IPS-18a (cell line): ENCODE measurements at regions not wholly inside any gene's neighbourhood (a gene's known extent, or its start where the extent isn't known, plus 50 kb on each side); places are given as distances from the start of the nearest gene placed in this dataset.
"Not testable (repeated sequence)": the region's sequence is repeated elsewhere in the genome, so short reads cannot be mapped to it uniquely, and the experiment has no call there.

ENCODE experiments used
- H3K27ac ChIP-seq: one replicate; pipeline ENCODE4 v1.5.1; 2013; ENCODE audit warnings: low read length
- H3K27me3 ChIP-seq: one replicate; pipeline ENCODE4 v1.6.1; 2013; ENCODE audit warnings: mild to moderate bottlenecking, low read length; ENCODE audit not compliant: control insufficient read depth, insufficient read depth
- H3K36me3 ChIP-seq: one replicate; pipeline ENCODE4 v1.6.1; 2013; ENCODE audit warnings: low read depth, low read length; ENCODE audit not compliant: control insufficient read depth
- H3K4me1 ChIP-seq: one replicate; pipeline ENCODE4 v1.6.1; 2013; ENCODE audit warnings: low read depth, low read length; ENCODE audit not compliant: control insufficient read depth
- H3K4me3 ChIP-seq: one replicate; pipeline ENCODE4 v1.5.1; 2013; ENCODE audit warnings: low read length
- H3K9ac ChIP-seq: one replicate; pipeline ENCODE4 v1.6.1; 2013; ENCODE audit warnings: mild to moderate bottlenecking, low read length, moderate library complexity
- H3K9me3 ChIP-seq: one replicate; pipeline ENCODE4 v1.6.1; 2013; ENCODE audit warnings: low read depth, low read length; ENCODE audit not compliant: control insufficient read depth

- Histone ChIP-seq H3K9me3 (no peaks in the 10 kb centered on the region), H3K27ac (no peak overlapping the region), H3K4me1 (no peaks in the 10 kb centered on the region), H3K9ac (no peak overlapping the region), H3K27me3 (no peaks in the 10 kb centered on the region), H3K36me3 (no peaks in the 10 kb centered on the region), H3K4me3 (no peak overlapping the region)
These were observed 154.4 kb downstream of the GALR1 start for GRCh38 chr18:77403969-77404535.

GRCh38 chr18:77405096-77405495 lies 155.4 kb downstream of the GALR1 start:
- H3K27ac ChIP-seq: no peak overlapping the region
- H3K9me3 ChIP-seq: no peaks in the 10 kb centered on the region
- H3K36me3 ChIP-seq: no peaks in the 10 kb centered on the region
- H3K9ac ChIP-seq: no peak overlapping the region
- H3K27me3 ChIP-seq: no peaks in the 10 kb centered on the region
- no peak overlapping the region for H3K4me3 ChIP-seq
- no peaks in the 10 kb centered on the region for H3K4me1 ChIP-seq

- H3K36me3 ChIP-seq: no peaks in the 10 kb centered on the region
- H3K9ac ChIP-seq: no peak overlapping the region
- no peaks in the 10 kb centered on the region for H3K9me3 ChIP-seq
- H3K27me3 ChIP-seq: no peaks in the 10 kb centered on the region
- no peaks in the 10 kb centered on the region for H3K4me1 ChIP-seq
- H3K27ac ChIP-seq: no peak overlapping the region
- no peak overlapping the region for H3K4me3 ChIP-seq
These were observed 158.1 kb downstream of the GALR1 start for GRCh38 chr18:77407733-77408132.

GRCh38 chr18:77421546-77421945 lies 171.9 kb downstream of the GALR1 start:
- H3K9ac ChIP-seq: peak overlapping the region; percentile 74

GRCh38 chr18:77422974-77423867 lies 173.6 kb downstream of the GALR1 start:
- no peaks in the 10 kb centered on the region for H3K36me3 ChIP-seq
- H3K4me1 ChIP-seq: peaks cover 15% of the 10 kb centered on the region
- H3K4me3 ChIP-seq: peak overlapping the region; percentile 76
- H3K9ac ChIP-seq: no peak overlapping the region
- H3K27me3 ChIP-seq: no peaks in the 10 kb centered on the region
- no peaks in the 10 kb centered on the region for H3K9me3 ChIP-seq
- H3K27ac ChIP-seq: no peak overlapping the region

More at GRCh38 chr18:77421546-77421945, 171.9 kb downstream of the GALR1 start:
- H3K9me3 ChIP-seq, H3K27me3 ChIP-seq, H3K36me3 ChIP-seq: not testable (repeated sequence)
- H3K4me1 ChIP-seq: peaks cover 15% of the 10 kb centered on the region
- peak overlapping the region; percentile 68 for H3K27ac ChIP-seq
- peak overlapping the region; percentile 76 for H3K4me3 ChIP-seq

- Histone ChIP-seq H3K4me1 (peaks cover 8% of the 10 kb centered on the region), H3K27ac (no peak overlapping the region), H3K9me3 (no peaks in the 10 kb centered on the region), H3K9ac (no peak overlapping the region), H3K27me3 (no peaks in the 10 kb centered on the region), H3K4me3 (no peak overlapping the region), H3K36me3 (no peaks in the 10 kb centered on the region)
These were observed 183.4 kb downstream of the GALR1 start for GRCh38 chr18:77433076-77433475.

GRCh38 chr18:77439888-77440287 lies 190.2 kb downstream of the GALR1 start:
- H3K4me1 ChIP-seq: no peaks in the 10 kb centered on the region
- no peak overlapping the region for H3K27ac ChIP-seq

GRCh38 chr18:77442393-77442792 lies 192.7 kb downstream of the GALR1 start:
- no peaks in the 10 kb centered on the region for H3K36me3 ChIP-seq
- no peak overlapping the region for H3K4me3 ChIP-seq
- no peaks in the 10 kb centered on the region for H3K9me3 ChIP-seq
- H3K27ac ChIP-seq: no peak overlapping the region
- H3K27me3 ChIP-seq: no peaks in the 10 kb centered on the region
- no peaks in the 10 kb centered on the region for H3K4me1 ChIP-seq
- H3K9ac ChIP-seq: no peak overlapping the region

More at GRCh38 chr18:77439888-77440287, 190.2 kb downstream of the GALR1 start:
- no peak overlapping the region for H3K9ac ChIP-seq
- no peak overlapping the region for H3K4me3 ChIP-seq
- no peaks in the 10 kb centered on the region for H3K36me3 ChIP-seq
- H3K27me3 ChIP-seq: no peaks in the 10 kb centered on the region
- H3K9me3 ChIP-seq: no peaks in the 10 kb centered on the region

- Histone ChIP-seq H3K27ac (no peak overlapping the region), H3K27me3 (no peaks in the 10 kb centered on the region), H3K9ac (no peak overlapping the region), H3K4me3 (no peak overlapping the region), H3K36me3 (no peaks in the 10 kb centered on the region), H3K9me3 (no peaks in the 10 kb centered on the region), H3K4me1 (no peaks in the 10 kb centered on the region)
These were observed 194.7 kb downstream of the GALR1 start for GRCh38 chr18:77444385-77444784.

- Histone ChIP-seq H3K27me3 (no peaks in the 10 kb centered on the region), H3K36me3 (no peaks in the 10 kb centered on the region), H3K4me3 (no peak overlapping the region), H3K27ac (no peak overlapping the region), H3K9ac (no peak overlapping the region), H3K9me3 (no peaks in the 10 kb centered on the region), H3K4me1 (no peaks in the 10 kb centered on the region)
These were observed 198.4 kb downstream of the GALR1 start for GRCh38 chr18:77448046-77448445.

- H3K36me3 ChIP-seq: no peaks in the 10 kb centered on the region
- H3K9me3 ChIP-seq: no peaks in the 10 kb centered on the region
- H3K9ac ChIP-seq: no peak overlapping the region
- H3K27ac ChIP-seq: no peak overlapping the region
- H3K27me3 ChIP-seq: no peaks in the 10 kb centered on the region
- no peak overlapping the region for H3K4me3 ChIP-seq
- H3K4me1 ChIP-seq: peaks cover 11% of the 10 kb centered on the region
These were observed 205.4 kb downstream of the GALR1 start for GRCh38 chr18:77455004-77455403.

- Histone ChIP-seq H3K27ac (no peak overlapping the region), H3K4me1 (peaks cover 11% of the 10 kb centered on the region), H3K27me3 (no peaks in the 10 kb centered on the region), H3K9me3 (no peaks in the 10 kb centered on the region), H3K9ac (no peak overlapping the region), H3K36me3 (no peaks in the 10 kb centered on the region), H3K4me3 (no peak overlapping the region)
These were observed 208.0 kb downstream of the GALR1 start for GRCh38 chr18:77457681-77458080.
